WTC11 (cell line): ENCODE measurements at regions not wholly inside any gene's neighbourhood (a gene's known extent, or its start where the extent isn't known, plus 50 kb on each side); places are given as distances from the start of the nearest gene placed in this dataset.

Source experiments
- ATAC-seq: fragments of 200-7000 bp; cut with Tn5 transposase; 2 replicates; pipeline ENCODE4 v1.10.0; 2021; ENCODE audit warnings: mild to moderate bottlenecking, moderate library complexity
- CTCF ChIA-PET: fragments of 300-600 bp; sonication (Branson Sonifier 250); formaldehyde crosslinking; loops from one replicate; lab custom pipeline; 2021; ENCODE audit warnings: antibody characterized with exemption; lab: Charles Lee
- POLR2A ChIA-PET: fragments of 350-600 bp; sonication (Branson Sonifier 250); formaldehyde crosslinking; loops from one replicate; lab custom pipeline; 2021; ENCODE audit warnings: antibody characterized with exemption; lab: Charles Lee
- DNase-seq: peaks from one replicate; pipeline ENCODE4 v3.0.0; 2021; ENCODE audit warnings: low spot score
- H3K27ac Mint-ChIP-seq: 2 replicates; pipeline ENCODE4 v1.8.0; 2021; ENCODE audit warnings: mixed read lengths
- H3K27me3 Mint-ChIP-seq: 2 replicates; pipeline ENCODE4 v1.8.0; 2021; ENCODE audit warnings: low read depth, mild to moderate bottlenecking, moderate library complexity, mixed read lengths
- H3K36me3 Mint-ChIP-seq: 2 replicates; pipeline ENCODE4 v1.8.0; 2021; ENCODE audit warnings: mixed read lengths
- H3K4me1 Mint-ChIP-seq: 2 replicates; pipeline ENCODE4 v1.8.0; 2022; ENCODE audit warnings: mixed read lengths
- H3K4me3 Mint-ChIP-seq: 2 replicates; pipeline ENCODE4 v1.8.0; 2021; ENCODE audit warnings: mild to moderate bottlenecking, moderate library complexity, mixed read lengths
- H3K9me3 Mint-ChIP-seq: 2 replicates; pipeline ENCODE4 v1.8.0; 2021; ENCODE audit warnings: mixed read lengths
- ATF1 ChIP-seq: sonication (generic); formaldehyde crosslinking; IDR thresholded peaks from 2 replicates; pipeline ENCODE4 v1.8.1; 2023; ENCODE audit warnings: mild to moderate bottlenecking, moderate library complexity, missing genetic modification reagents
- CREB1 ChIP-seq: sonication (generic); formaldehyde crosslinking; IDR thresholded peaks from 2 replicates; pipeline ENCODE4 v1.8.0; 2023; ENCODE audit warnings: mild to moderate bottlenecking, missing genetic modification reagents
- ESRRA ChIP-seq: sonication (generic); formaldehyde crosslinking; IDR thresholded peaks from 2 replicates; pipeline ENCODE4 v1.8.1; 2022; ENCODE audit warnings: mild to moderate bottlenecking, missing genetic modification reagents, borderline replicate concordance
- ETV6 ChIP-seq: sonication (generic); formaldehyde crosslinking; IDR thresholded peaks from 2 replicates; pipeline ENCODE4 v1.8.1; 2022; ENCODE audit warnings: mild to moderate bottlenecking, missing genetic modification reagents
- FOXJ3 ChIP-seq: sonication (generic); formaldehyde crosslinking; IDR thresholded peaks from 2 replicates; pipeline ENCODE4 v1.9.0; 2021; ENCODE audit warnings: missing genetic modification reagents, mild to moderate bottlenecking, borderline replicate concordance
- FOXP1 ChIP-seq: sonication (generic); formaldehyde crosslinking; IDR thresholded peaks from 2 replicates; pipeline ENCODE4 v1.8.0; 2022; ENCODE audit warnings: missing genetic modification reagents, mild to moderate bottlenecking, moderate library complexity, borderline replicate concordance
- GABPB1 ChIP-seq: sonication (generic); formaldehyde crosslinking; IDR thresholded peaks from 2 replicates; pipeline ENCODE4 v1.8.1; 2023; ENCODE audit warnings: mild to moderate bottlenecking, missing genetic modification reagents
- HMGA2 ChIP-seq: fragments of 250-450 bp; sonication (Bioruptor Pico); IDR thresholded peaks from 2 replicates; pipeline ENCODE4 v1.4.0; 2021; ENCODE audit warnings: mild to moderate bottlenecking, moderate library complexity
- JAZF1 ChIP-seq: fragments of 250-450 bp; sonication (Bioruptor Pico); IDR thresholded peaks from 2 replicates; pipeline ENCODE4 v1.9.0; 2021; ENCODE audit warnings: moderate library complexity, mild to moderate bottlenecking, inconsistent platforms
- NFE2L1 ChIP-seq: sonication (generic); formaldehyde crosslinking; IDR thresholded peaks from 2 replicates; pipeline ENCODE4 v1.8.1; 2023; ENCODE audit warnings: missing genetic modification reagents
- NFYB ChIP-seq: sonication (generic); formaldehyde crosslinking; conservative IDR thresholded peaks from 2 replicates; pipeline ENCODE4 v1.8.0; 2022; ENCODE audit warnings: low read depth, missing genetic modification reagents
- NR1H2 ChIP-seq: sonication (generic); formaldehyde crosslinking; IDR thresholded peaks from 2 replicates; pipeline ENCODE4 v1.9.0; 2021; ENCODE audit warnings: mild to moderate bottlenecking, moderate library complexity, missing genetic modification reagents
- SOX15 ChIP-seq: fragments of 250-450 bp; sonication (Bioruptor Pico); IDR thresholded peaks from 2 replicates; pipeline ENCODE4 v1.9.0; 2021; ENCODE audit warnings: mild to moderate bottlenecking
- TCF7 ChIP-seq: sonication (generic); formaldehyde crosslinking; IDR thresholded peaks from 2 replicates; pipeline ENCODE4 v1.8.0; 2022; ENCODE audit warnings: mild to moderate bottlenecking, low read depth, missing genetic modification reagents, moderate library complexity
- ZNF219 ChIP-seq: sonication (generic); formaldehyde crosslinking; IDR thresholded peaks from 2 replicates; pipeline ENCODE4 v1.8.0; 2023; ENCODE audit warnings: missing genetic modification reagents, mild to moderate bottlenecking, borderline replicate concordance
- ZNF317 ChIP-seq: sonication (generic); formaldehyde crosslinking; IDR thresholded peaks from 2 replicates; pipeline ENCODE4 v1.8.1; 2023; ENCODE audit warnings: low read depth, mild to moderate bottlenecking, moderate library complexity, missing genetic modification reagents, borderline replicate concordance
- ZNF396 ChIP-seq: fragments of 250-450 bp; sonication (Bioruptor Pico); IDR thresholded peaks from 2 replicates; pipeline ENCODE4 v1.8.0; 2021; ENCODE audit warnings: mild to moderate bottlenecking, moderate library complexity, borderline replicate concordance
- ZNF423 ChIP-seq: fragments of 250-450 bp; sonication (Bioruptor Pico); IDR thresholded peaks from 2 replicates; pipeline ENCODE4 v2.1.2; 2022; ENCODE audit warnings: mild to moderate bottlenecking, moderate library complexity
- ZNF671 ChIP-seq: fragments of 250-450 bp; sonication (Bioruptor Pico); IDR thresholded peaks from 2 replicates; pipeline ENCODE4 v1.8.0; 2021; ENCODE audit warnings: mild to moderate bottlenecking
- TF ChIP-seq, protein P1 (sequence below): sonication (generic); formaldehyde crosslinking; IDR thresholded peaks from 2 replicates; pipeline ENCODE4 v1.8.1; 2023; ENCODE audit warnings: mild to moderate bottlenecking, missing genetic modification reagents
- TF ChIP-seq, protein P2 (sequence below): fragments of 250-450 bp; sonication (Bioruptor Pico); IDR thresholded peaks from 2 replicates; pipeline ENCODE4 v1.8.0; 2021; ENCODE audit warnings: mild to moderate bottlenecking
- TF ChIP-seq, protein P3 (sequence below): fragments of 250-450 bp; sonication (Bioruptor Pico); IDR thresholded peaks from 2 replicates; pipeline ENCODE4 v1.9.0; 2021; ENCODE audit warnings: mild to moderate bottlenecking
- TF ChIP-seq, protein P4 (sequence below): sonication (generic); formaldehyde crosslinking; IDR thresholded peaks from 2 replicates; pipeline ENCODE4 v1.8.1; 2022; ENCODE audit warnings: low read depth, missing genetic modification reagents, borderline replicate concordance
- TF ChIP-seq, protein P5 (sequence below): sonication (generic); formaldehyde crosslinking; IDR thresholded peaks from 2 replicates; pipeline ENCODE4 v1.8.0; 2022; ENCODE audit warnings: mild to moderate bottlenecking, missing genetic modification reagents
- TF ChIP-seq, protein P6 (sequence below): sonication (generic); formaldehyde crosslinking; IDR thresholded peaks from 2 replicates; pipeline ENCODE4 v1.8.1; 2022; ENCODE audit warnings: mild to moderate bottlenecking, missing genetic modification reagents, moderate library complexity, borderline replicate concordance
- TF ChIP-seq, protein P7 (sequence below): sonication (generic); formaldehyde crosslinking; IDR thresholded peaks from 2 replicates; pipeline ENCODE4 v1.8.1; 2023; ENCODE audit warnings: mild to moderate bottlenecking, missing genetic modification reagents, moderate library complexity

DNA sequence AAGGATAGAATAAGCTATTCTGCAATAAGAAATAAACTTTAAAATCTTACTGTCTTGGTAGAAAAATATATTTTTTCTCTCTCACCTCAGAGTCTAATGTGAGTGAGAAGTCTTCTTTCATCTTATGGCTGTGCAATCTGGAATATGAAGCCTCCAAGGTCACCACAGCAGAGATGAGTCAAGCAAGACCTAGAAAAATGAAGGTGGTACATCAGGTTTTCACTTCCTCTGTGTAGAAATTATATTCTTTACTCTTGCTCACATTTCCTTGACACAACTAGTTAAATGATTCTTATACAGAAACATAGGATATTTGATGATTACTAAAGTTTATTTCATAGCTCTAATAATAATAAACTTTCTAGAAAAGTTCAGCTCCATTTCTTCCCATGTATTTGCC, 211.4 kb downstream of the CXXC4 start:
- CTCF ChIA-PET, result no interaction called here
- H3K36me3 Mint-ChIP-seq, result no peaks in the 10 kb centered on the region

DNA sequence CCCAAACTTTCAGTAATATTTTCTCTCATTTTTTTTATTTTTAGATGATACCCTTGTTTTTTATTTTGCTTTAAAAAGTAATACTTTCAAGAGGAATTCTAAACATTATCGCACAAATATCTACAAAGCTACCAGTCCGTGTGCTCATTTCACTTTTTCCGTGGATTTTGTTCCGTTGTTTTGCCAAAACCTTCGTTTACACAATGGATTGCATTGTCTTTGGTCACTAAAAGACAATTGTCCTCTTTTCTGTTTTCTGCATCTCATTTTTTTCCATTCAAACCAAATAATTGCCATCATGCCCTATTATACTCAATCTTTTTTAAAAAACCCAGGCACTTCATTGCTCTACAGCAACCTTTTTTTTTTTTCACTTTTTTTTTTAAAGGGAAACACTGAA, 214.9 kb downstream of the CXXC4 start:
- Mint-ChIP-seq H3K9me3 (no peaks in the 10 kb centered on the region), H3K4me3 (no peak overlapping the region), H3K27me3 (no peaks in the 10 kb centered on the region)
- TF ChIP-seq ESRRA (CRISPR knock-in tag), result no peak
- TF ChIP-seq, protein P1, sequence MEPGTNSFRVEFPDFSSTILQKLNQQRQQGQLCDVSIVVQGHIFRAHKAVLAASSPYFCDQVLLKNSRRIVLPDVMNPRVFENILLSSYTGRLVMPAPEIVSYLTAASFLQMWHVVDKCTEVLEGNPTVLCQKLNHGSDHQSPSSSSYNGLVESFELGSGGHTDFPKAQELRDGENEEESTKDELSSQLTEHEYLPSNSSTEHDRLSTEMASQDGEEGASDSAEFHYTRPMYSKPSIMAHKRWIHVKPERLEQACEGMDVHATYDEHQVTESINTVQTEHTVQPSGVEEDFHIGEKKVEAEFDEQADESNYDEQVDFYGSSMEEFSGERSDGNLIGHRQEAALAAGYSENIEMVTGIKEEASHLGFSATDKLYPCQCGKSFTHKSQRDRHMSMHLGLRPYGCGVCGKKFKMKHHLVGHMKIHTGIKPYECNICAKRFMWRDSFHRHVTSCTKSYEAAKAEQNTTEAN, result no peak
- TF ChIP-seq HMGA2, result no peak
- TF ChIP-seq, protein P2, sequence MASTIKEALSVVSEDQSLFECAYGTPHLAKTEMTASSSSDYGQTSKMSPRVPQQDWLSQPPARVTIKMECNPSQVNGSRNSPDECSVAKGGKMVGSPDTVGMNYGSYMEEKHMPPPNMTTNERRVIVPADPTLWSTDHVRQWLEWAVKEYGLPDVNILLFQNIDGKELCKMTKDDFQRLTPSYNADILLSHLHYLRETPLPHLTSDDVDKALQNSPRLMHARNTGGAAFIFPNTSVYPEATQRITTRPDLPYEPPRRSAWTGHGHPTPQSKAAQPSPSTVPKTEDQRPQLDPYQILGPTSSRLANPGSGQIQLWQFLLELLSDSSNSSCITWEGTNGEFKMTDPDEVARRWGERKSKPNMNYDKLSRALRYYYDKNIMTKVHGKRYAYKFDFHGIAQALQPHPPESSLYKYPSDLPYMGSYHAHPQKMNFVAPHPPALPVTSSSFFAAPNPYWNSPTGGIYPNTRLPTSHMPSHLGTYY, result no peak
- TF ChIP-seq ATF1 (CRISPR knock-in tag), result no peak
- TF ChIP-seq CREB1, result no peak
- TF ChIP-seq, protein P3, sequence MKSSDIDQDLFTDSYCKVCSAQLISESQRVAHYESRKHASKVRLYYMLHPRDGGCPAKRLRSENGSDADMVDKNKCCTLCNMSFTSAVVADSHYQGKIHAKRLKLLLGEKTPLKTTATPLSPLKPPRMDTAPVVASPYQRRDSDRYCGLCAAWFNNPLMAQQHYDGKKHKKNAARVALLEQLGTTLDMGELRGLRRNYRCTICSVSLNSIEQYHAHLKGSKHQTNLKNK (CRISPR knock-in tag), result no peak
- TF ChIP-seq, all 79 proteins: peak for 0
- Mint-ChIP-seq H3K36me3 (no peaks in the 10 kb centered on the region), H3K4me1 (no peaks in the 10 kb centered on the region), H3K27ac (no peak overlapping the region)
- DNase-seq (no peak), ATAC-seq (no peak)
- ChIA-PET POLR2A (no interaction called here), CTCF (no interaction called here)

More for the DNA sequence above, 211.4 kb downstream of the CXXC4 start:
- no peak for ATAC-seq
- no peak for TF ChIP-seq FOXJ3 (CRISPR knock-in tag)
- no peak for TF ChIP-seq ZNF396 (CRISPR knock-in tag)
- TF ChIP-seq ZNF317 (CRISPR knock-in tag), result no peak
- no peak for TF ChIP-seq ZNF219 (CRISPR knock-in tag)
- TF ChIP-seq NR1H2 (CRISPR knock-in tag), result no peak
- TF ChIP-seq NFE2L1 (CRISPR knock-in tag), result no peak
- TF ChIP-seq FOXP1, result no peak
- no peak for TF ChIP-seq NFYB
- TF ChIP-seq SOX15 (CRISPR knock-in tag), result no peak
- no peak for TF ChIP-seq TCF7 (CRISPR knock-in tag)
- no peak for TF ChIP-seq ZNF671 (CRISPR knock-in tag)
- TF ChIP-seq, all 79 proteins: peak for 0
- Mint-ChIP-seq H3K27me3 (no peaks in the 10 kb centered on the region; the same call in 1 of the 2 replicates), H3K4me1 (no peaks in the 10 kb centered on the region), H3K4me3 (no peak overlapping the region), H3K9me3 (no peaks in the 10 kb centered on the region), H3K27ac (no peak overlapping the region)
- DNase-seq, result no peak
- POLR2A ChIA-PET, result no interaction called here

DNA sequence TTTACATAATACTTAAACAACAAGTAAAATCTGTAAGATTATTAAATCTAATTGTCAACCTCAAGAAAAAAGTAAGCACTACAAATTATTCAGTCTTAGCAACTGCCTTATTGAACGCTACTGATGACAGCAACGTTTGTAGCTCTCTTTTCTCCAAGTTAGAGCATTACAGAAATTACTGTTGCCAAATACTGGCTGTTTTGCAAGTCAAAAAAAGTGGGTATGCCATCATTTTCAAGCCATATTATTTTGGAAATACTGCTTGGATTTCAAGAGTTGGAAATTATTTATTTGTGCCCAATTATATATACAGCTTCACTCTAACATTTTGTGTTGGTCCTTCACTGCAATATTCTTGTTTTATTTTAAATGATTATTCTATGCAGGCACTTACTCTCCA, 221.7 kb downstream of the CXXC4 start:
- no peak overlapping the region for H3K4me3 Mint-ChIP-seq
- H3K36me3 Mint-ChIP-seq, result no peaks in the 10 kb centered on the region
- CTCF ChIA-PET, result no interaction called here
- no peak overlapping the region for H3K27ac Mint-ChIP-seq
- no peaks in the 10 kb centered on the region for H3K9me3 Mint-ChIP-seq
- ATAC-seq (no peak), DNase-seq (no peak)
- POLR2A ChIA-PET, result no interaction called here
- no peaks in the 10 kb centered on the region for H3K4me1 Mint-ChIP-seq
- no peaks in the 10 kb centered on the region for H3K27me3 Mint-ChIP-seq
- no peak for TF ChIP-seq GABPB1 (CRISPR knock-in tag)
- TF ChIP-seq, protein P4, sequence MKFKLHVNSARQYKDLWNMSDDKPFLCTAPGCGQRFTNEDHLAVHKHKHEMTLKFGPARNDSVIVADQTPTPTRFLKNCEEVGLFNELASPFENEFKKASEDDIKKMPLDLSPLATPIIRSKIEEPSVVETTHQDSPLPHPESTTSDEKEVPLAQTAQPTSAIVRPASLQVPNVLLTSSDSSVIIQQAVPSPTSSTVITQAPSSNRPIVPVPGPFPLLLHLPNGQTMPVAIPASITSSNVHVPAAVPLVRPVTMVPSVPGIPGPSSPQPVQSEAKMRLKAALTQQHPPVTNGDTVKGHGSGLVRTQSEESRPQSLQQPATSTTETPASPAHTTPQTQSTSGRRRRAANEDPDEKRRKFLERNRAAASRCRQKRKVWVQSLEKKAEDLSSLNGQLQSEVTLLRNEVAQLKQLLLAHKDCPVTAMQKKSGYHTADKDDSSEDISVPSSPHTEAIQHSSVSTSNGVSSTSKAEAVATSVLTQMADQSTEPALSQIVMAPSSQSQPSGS, result no peak
- TF ChIP-seq, protein P5, sequence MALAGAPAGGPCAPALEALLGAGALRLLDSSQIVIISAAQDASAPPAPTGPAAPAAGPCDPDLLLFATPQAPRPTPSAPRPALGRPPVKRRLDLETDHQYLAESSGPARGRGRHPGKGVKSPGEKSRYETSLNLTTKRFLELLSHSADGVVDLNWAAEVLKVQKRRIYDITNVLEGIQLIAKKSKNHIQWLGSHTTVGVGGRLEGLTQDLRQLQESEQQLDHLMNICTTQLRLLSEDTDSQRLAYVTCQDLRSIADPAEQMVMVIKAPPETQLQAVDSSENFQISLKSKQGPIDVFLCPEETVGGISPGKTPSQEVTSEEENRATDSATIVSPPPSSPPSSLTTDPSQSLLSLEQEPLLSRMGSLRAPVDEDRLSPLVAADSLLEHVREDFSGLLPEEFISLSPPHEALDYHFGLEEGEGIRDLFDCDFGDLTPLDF, result no peak
- no peak for TF ChIP-seq FOXJ3 (CRISPR knock-in tag)
- TF ChIP-seq ZNF219 (CRISPR knock-in tag), result no peak
- no peak for TF ChIP-seq ZNF423 (CRISPR knock-in tag)
- no peak for TF ChIP-seq JAZF1 (CRISPR knock-in tag)
- no peak for TF ChIP-seq ETV6
- TF ChIP-seq ZNF671 (CRISPR knock-in tag), result no peak
- TF ChIP-seq, protein P6, sequence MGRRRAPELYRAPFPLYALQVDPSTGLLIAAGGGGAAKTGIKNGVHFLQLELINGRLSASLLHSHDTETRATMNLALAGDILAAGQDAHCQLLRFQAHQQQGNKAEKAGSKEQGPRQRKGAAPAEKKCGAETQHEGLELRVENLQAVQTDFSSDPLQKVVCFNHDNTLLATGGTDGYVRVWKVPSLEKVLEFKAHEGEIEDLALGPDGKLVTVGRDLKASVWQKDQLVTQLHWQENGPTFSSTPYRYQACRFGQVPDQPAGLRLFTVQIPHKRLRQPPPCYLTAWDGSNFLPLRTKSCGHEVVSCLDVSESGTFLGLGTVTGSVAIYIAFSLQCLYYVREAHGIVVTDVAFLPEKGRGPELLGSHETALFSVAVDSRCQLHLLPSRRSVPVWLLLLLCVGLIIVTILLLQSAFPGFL (CRISPR knock-in tag), result no peak
- TF ChIP-seq, protein P7, sequence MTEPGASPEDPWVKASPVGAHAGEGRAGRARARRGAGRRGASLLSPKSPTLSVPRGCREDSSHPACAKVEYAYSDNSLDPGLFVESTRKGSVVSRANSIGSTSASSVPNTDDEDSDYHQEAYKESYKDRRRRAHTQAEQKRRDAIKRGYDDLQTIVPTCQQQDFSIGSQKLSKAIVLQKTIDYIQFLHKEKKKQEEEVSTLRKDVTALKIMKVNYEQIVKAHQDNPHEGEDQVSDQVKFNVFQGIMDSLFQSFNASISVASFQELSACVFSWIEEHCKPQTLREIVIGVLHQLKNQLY (CRISPR knock-in tag), result no peak
